GM21786 (cell line): ENCODE measurements at regions not wholly inside any gene's neighbourhood (a gene's known extent, or its start where the extent isn't known, plus 50 kb on each side); places are given as distances from the start of the nearest gene placed in this dataset.
A peak's percentile ranks its signal among the peaks of the same experiment; 100 is the strongest.

Source experiments
- ATAC-seq: cut with Tn5 transposase; IDR thresholded peaks from one replicate; pipeline ENCODE4 v1.9.1; 2021; ENCODE audit not compliant: unreplicated experiment

GRCh38 chr3:28799084-28799483, 450.5 kb upstream of the AZI2 start:
- no peak for ATAC-seq

DNA sequence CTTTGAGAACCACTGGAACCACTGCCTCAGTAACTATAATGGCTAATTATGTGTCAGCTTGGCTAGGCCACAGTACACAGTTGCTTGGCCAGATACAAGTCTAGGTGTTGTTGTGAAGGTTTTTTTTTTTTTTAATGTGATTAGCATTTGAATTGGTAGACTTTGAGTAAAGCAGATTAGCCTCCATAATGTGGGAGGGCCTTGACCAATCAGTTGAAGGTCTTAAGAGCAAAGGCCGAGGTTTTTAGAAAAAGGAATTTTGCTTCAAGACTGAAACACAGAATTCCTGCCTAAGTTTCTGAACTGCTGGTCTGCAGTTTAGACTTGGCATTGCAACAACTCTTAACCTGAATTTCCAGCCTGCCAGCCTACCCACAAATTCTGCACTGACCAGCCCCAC, 451.6 kb upstream of the AZI2 start:
- ATAC-seq = no peak

DNA sequence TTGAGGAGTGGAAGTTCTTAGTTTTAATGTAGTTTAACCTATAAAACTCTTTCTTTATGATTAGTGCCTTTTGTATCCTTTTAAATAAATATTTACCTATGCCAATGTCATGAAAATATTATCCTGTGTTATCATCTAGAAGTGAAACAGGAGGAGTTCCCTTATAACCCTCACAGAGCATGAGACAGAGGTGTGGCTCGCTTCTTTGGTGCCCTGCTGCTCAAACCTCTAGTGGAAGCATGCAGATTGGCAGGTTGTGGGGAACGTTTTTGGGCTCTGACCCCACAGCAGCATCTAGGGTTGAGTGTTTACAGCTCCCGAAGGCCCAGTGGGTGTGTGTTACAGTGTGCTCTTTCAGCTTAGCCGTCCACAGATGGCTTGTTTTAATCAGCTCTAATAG, 459.4 kb upstream of the AZI2 start:
- ATAC-seq = no peak

DNA sequence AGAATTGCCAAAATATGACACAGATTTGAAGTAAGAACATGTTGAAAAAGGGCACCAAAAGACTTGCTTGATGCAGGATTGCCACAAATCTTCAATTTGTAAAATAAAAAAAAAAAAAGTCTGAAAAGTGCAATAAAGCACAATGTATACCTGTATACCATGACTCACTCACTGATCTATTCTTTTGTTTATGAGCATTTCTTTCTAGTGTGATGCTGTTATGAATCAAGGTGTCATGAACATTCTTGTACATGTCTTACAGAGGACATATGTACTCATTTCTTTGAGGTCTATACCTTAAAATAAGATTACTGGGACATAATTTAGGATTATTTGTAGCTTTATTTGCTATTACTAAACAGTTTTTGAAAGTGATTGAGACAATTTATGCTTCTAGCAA, 464.9 kb upstream of the RBMS3 start:
- no peak for ATAC-seq

- no peak for ATAC-seq
Observed at GRCh38 chr3:28824316-28824715, 456.6 kb upstream of the RBMS3 start.

- ATAC-seq = no peak
Observed at GRCh38 chr3:28826840-28827239, 454.0 kb upstream of the RBMS3 start.

DNA sequence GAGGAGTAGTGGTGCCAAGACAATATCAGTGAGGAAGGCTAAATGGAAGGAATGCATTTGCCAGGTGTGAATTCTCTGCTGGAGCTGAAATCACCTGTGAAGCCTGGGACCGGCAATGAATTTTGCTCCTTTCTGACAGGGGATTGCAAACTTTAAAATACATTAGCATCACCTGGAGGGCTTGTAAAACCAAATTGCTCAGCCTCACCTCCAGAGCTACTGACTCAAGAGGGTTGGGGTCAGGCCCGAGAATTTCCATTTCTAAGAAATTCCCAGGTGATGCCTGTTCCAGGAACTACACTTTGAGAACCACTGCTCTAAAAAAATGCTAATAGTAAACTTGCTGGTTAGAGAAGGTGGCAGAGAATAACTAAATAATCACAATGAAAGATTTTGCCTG, 445.6 kb upstream of the RBMS3 start:
- no peak for ATAC-seq

DNA sequence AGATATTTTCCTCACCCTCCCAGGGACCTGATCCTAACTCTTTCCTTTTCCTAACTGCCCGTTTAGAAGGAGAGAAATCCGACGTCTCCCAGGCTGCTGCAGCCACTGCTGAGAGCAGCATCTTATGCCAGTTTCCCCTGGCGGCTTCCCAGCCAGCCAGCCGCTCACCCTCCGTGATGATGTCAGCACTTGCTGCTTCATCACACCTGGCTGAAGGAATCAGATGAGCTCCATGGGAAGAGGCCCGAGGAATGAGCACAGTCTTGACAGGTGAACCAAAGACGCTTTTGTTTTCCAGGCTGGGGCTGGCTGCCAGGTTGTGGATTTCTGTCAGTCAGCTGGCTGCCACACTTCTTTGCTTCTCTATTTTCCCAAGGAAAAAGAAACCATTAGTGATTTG, 445.1 kb upstream of the RBMS3 start:
- ATAC-seq = no peak

DNA sequence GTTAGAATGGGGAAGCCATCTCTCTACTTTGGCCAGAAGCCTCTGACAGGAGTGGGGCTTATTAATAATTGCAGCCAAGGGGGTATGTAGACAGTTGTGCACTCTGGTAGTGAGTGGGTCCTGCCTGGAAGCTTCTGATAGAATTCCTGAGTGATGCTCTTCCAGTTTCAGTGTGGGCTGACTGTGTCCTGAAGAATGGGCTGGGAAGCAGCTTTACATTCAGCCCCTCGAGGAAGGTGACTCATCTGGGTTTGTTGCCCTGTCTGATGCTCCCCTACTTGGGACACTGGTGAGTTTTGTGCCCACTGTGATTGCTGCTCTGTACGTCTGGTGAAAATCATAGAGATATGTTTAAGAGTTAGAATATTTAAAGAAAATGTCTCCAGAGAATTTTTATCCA, 444.7 kb upstream of the RBMS3 start:
- ATAC-seq = no peak

GRCh38 chr3:28840976-28841376, 439.9 kb upstream of the RBMS3 start:
- ATAC-seq = peak; percentile 60

- peak; percentile 13 for ATAC-seq
Observed at GRCh38 chr3:28841441-28841840, 439.4 kb upstream of the RBMS3 start.

DNA sequence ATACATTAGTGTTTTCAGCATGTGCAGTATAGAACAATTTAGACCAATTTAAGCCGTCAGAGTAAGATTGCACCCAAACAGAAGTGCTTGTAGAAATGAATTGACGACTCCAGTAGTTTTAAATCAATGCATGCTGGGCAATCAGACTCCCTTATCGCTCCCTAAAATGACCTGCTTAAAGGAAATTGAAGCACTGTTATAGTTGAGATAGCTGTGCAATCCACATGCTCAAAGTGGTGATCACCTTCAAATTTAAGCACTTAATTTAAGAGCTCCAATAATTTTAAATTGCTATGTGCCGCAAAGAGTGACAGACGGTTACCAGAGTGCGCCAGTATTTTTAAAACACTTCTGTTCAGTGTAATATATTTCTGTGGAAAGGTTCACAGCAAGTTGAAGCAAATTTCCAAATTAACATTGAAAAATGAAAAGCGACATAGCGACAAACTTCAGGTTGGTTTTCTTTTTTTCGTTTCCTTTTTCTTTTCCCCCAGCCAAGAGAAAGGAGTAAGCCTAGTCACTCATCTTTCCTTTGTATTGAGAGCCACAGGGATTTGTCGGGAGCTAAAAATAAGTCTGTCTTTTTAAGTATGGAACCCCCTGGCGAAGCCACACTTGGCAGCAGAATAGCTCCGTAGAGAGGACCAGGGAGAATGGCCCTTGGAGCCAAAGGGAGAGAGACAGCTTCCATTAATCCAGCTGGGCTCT, 436.4 kb upstream of the RBMS3 start:
- no peak for ATAC-seq

DNA sequence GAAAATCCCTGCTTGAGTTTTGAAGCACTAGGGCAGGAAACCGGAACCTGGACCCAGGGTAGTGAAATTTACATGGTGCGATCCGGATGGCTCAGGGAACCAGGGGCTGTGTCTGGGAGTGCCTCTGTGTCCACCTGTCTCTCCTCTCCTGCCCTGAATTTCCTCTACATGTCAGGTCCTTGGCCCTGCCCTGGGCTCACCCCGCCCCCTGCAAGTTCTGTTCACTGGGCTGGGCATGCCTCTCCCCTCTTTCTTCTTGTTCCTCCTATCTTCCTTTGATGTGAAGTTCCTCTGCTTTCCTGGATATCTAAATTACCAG, 435.9 kb upstream of the RBMS3 start:
- ATAC-seq = no peak

DNA sequence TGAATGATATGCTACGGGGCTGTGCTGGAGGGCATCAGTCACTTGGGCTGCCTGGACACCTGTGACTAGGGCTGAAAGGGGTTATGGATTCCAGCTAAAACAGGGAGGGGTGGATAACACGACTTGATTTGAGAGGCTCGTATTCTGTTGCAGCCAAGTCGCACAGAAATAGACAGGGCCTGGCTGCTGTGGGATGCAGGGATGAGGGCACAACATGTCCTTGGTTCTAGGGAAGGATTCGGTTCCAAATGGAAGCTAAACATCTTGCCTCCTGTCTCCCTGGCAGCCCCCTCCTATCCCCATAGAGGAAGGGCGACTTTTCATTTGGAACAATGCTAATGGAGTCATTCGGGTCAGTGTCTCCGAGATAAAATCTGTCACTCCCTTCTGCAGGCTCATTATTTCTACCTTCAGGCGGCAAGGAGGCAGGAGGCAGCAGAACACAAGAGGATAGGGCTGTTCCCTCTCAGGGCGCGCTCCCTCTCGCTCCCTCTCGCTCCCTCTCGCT, 433.8 kb upstream of the RBMS3 start:
- ATAC-seq = no peak

DNA sequence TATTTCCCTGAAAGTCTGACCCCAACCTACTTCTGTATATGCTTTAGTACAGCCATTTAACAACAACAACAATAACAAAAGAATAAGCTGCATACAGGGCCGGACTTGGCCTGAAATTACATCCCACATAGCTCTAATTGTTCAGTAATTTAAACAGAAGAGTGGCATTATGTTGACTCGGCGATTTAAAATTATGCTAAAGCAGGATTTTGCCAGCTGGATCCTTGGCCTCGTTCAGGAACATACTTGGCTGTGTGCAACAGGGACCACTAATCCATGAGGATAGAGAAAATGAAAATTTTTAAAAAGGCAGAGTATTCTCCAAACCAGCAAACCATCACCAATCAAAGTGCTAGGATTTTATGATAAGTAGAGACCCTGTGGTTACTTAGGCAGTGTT, 433.1 kb upstream of the RBMS3 start:
- ATAC-seq = no peak

- no peak for ATAC-seq
Observed at GRCh38 chr3:28850186-28850585, 430.7 kb upstream of the RBMS3 start.

GRCh38 chr3:28853830-28854229, 427.0 kb upstream of the RBMS3 start:
- ATAC-seq = no peak

DNA sequence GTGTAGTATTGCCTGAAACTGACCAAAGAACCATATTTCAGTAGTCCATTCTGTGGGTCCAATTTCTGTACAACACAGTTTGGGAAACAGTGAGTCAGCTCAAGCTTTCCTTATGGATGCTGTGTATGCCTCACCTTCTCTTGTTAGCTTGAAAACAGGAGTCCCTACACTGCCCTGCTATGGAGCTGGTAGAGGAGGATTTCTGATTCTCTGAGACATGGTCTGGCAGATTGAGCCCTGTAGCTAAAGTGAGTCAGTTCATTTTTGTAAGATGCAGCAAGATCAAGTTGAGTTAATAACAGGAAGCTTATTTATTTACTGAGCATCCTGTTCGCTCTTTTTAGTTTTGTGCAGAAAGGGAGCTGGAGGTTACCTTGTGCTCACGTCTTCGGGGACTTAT, 424.1 kb upstream of the RBMS3 start:
- no peak for ATAC-seq

DNA sequence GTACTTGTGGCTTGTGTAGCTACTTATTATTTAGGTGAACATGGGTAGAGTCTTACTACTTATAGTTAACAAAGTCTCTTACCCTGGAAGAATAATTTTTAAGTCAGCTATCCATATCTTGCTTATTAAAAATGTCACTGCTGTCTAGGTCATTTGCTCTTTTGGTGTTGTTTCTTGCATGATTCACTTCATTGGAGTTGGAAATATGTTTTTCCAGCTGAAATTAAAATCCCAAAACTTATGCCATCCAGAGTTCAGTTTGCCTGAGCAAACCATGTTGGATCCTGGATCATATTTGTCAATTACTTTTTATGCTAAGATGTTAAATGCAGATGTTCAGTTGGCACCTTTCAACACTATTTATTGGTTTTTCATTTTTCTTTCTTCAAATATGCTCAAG, 421.0 kb upstream of the RBMS3 start:
- ATAC-seq = no peak

DNA sequence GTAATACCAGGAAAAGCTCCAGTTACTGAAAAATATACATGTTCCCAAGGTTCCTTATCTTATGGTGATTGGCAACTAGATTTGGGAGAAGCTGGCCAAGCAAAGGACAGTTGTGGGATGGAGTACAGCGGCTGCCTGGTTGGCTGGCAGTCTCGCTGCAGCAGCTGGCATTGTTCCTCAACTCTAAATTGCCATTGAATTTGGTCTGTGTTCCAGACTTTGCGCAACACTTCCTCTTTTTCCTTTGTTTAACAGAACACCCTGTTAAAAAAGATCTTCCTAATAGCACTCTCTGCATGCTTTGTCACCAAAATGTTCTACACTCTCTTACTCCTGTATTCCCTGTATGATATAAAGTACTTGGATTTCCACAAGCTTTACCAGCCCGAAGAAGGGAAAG, 420.6 kb upstream of the RBMS3 start:
- ATAC-seq = no peak

GRCh38 chr3:28863186-28863585, 417.7 kb upstream of the RBMS3 start:
- no peak for ATAC-seq

DNA sequence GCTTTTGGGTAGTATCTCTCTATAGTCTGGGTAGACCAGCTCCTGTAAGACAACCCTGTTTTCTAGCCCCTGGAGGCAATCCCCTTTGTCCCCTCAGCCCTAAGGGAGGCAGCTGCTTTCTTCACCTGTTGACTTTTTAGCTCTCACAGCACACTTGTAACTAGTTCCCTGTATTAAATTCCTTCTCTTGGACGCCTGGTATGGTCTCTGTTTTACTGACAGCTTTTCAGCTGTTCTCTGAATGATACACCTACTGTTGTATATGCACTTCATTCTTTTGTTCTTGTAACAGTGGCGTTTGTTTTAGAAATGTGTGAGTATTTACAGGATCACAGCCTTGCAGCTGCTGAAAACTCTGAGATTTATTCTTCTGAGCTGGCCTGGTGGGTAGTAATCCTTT, 413.0 kb upstream of the RBMS3 start:
- ATAC-seq = no peak

DNA sequence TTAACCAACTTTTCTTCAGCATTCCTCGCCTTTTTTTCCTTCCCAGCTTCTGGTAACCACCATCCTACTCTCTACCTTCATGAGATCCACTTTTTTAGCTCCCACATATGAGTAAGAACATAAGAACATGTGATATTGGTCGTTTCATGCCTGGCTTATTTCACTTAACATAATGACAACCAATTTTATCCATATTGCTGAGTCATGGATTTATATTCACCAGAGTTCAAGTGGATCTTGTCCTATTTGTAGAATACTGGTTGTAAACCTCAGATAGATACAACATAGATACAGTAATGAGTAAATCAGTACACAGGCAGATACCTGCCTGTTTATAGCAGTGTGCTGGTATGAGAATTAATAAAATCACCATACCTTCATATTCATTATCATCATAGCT, 412.0 kb upstream of the RBMS3 start:
- ATAC-seq = no peak
